Parathyroid adenoma (tissue), 2 donors: ENCODE measurements at regions not wholly inside any gene's neighbourhood (a gene's known extent, or its start where the extent isn't known, plus 50 kb on each side); places are given as distances from the start of the nearest gene placed in this dataset.

Source experiments
- H2AFZ ChIP-seq: fragments of 300-600 bp; sonication (generic); one replicate; pipeline ENCODE4 v1.7.0; 2017; ENCODE audit warnings: antibody characterized with exemption, mild to moderate bottlenecking
- H3K27ac ChIP-seq: fragments of 300-600 bp; sonication (generic); one replicate; pipeline ENCODE4 v1.7.0; 2017
- H3K27me3 ChIP-seq: fragments of 300-600 bp; sonication (generic); one replicate; pipeline ENCODE4 v1.7.0; 2017; ENCODE audit warnings: low read length; ENCODE audit not compliant: control insufficient read depth, insufficient read depth
- H3K36me3 ChIP-seq: fragments of 300-600 bp; sonication (generic); one replicate; pipeline ENCODE4 v1.7.0; 2017; ENCODE audit warnings: low read length; ENCODE audit not compliant: control insufficient read depth, insufficient read depth
- H3K4me1 ChIP-seq: fragments of 300-600 bp; sonication (generic); one replicate; pipeline ENCODE4 v1.7.0; 2017; ENCODE audit warnings: control low read depth
- H3K4me2 ChIP-seq: fragments of 300-600 bp; sonication (generic); one replicate; pipeline ENCODE4 v1.7.0; 2017; ENCODE audit warnings: low read length
- H3K4me3 ChIP-seq: fragments of 300-600 bp; sonication (generic); one replicate; pipeline ENCODE4 v1.7.0; 2017; ENCODE audit warnings: low read depth, low read length
- H3K79me2 ChIP-seq: fragments of 300-600 bp; sonication (generic); one replicate; pipeline ENCODE4 v1.7.0; 2017; ENCODE audit warnings: control low read depth
- H3K9ac ChIP-seq: fragments of 300-600 bp; sonication (generic); one replicate; pipeline ENCODE4 v1.7.0; 2017; ENCODE audit warnings: mild to moderate bottlenecking
- H3K9me3 ChIP-seq: fragments of 300-600 bp; sonication (generic); one replicate; pipeline ENCODE4 v1.7.0; 2017; ENCODE audit warnings: low read length; ENCODE audit not compliant: control insufficient read depth
- TF ChIP-seq, protein P1 (sequence below): fragments of 300-600 bp; sonication (generic); IDR thresholded peaks from one replicate; pipeline ENCODE4 v1.7.0; 2017; ENCODE audit warnings: antibody characterized with exemption, mild to moderate bottlenecking
- donor health status: primary hyperparathyroidism.

DNA sequence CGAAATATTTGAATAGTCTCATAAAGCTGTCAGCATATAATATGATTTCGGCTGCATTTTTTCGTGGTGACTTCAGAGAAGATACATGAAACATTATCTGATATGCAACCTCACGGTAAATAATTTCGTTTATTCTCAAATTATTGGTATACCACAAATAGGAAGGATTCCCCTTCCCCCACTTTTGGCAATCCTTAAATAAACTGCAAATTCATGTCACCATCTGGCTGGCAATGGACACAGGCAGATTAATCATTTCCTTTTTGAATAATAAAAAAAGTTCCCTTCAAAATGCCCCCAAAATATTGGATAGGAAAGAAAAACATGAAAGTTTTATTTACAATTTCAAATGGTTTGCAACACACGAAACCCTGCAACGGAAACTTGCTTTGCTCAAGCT, 234.5 kb upstream of the MEOX2 start:
- Histone ChIP-seq H3K9me3 (no peaks in the 10 kb centered on the region), H2AFZ (no peak overlapping the region), H3K4me2 (no peak overlapping the region), H3K79me2 (no peaks in the 10 kb centered on the region), H3K4me3 (no peak overlapping the region), H3K9ac (no peak overlapping the region), H3K36me3 (no peaks in the 10 kb centered on the region), H3K27me3 (no peaks in the 10 kb centered on the region), H3K27ac (no peak overlapping the region), H3K4me1 (no peaks in the 10 kb centered on the region)
- TF ChIP-seq, protein P1, sequence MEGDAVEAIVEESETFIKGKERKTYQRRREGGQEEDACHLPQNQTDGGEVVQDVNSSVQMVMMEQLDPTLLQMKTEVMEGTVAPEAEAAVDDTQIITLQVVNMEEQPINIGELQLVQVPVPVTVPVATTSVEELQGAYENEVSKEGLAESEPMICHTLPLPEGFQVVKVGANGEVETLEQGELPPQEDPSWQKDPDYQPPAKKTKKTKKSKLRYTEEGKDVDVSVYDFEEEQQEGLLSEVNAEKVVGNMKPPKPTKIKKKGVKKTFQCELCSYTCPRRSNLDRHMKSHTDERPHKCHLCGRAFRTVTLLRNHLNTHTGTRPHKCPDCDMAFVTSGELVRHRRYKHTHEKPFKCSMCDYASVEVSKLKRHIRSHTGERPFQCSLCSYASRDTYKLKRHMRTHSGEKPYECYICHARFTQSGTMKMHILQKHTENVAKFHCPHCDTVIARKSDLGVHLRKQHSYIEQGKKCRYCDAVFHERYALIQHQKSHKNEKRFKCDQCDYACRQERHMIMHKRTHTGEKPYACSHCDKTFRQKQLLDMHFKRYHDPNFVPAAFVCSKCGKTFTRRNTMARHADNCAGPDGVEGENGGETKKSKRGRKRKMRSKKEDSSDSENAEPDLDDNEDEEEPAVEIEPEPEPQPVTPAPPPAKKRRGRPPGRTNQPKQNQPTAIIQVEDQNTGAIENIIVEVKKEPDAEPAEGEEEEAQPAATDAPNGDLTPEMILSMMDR: no peak

DNA sequence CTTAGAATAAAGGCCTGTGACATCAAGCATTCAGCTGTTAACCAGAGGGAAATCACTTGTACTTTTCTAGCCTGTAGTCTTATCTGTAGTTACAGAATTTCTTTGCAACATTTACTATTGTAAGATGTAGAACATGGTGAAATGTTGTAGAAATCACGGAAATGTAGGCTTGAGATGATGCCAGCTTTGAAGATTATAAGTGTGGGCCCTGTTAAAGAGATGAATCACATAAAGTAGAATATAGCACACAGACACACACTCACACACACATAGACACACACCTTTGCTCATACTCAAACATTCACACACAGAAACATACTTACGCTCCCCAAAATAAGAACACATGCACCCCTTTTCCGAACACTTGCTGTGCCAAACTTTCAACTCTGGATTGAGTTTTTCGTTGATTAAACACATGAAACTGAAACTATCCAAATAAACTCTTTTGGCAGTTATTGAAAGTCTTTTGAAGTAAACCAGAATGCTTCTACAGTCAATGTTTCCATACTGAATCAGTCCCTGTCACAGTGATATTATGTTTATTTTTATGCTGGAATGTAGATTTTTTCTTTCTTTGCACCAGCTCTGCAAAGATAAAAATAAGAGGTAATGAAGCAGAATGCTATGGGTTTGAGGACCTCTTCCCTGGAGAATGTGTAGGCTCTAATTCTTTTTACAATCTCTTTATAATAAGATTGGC, 230.3 kb upstream of the MEOX2 start:
- TF ChIP-seq, protein P1: no peak
- Histone ChIP-seq H3K4me3 (no peak overlapping the region), H3K9me3 (no peaks in the 10 kb centered on the region), H2AFZ (no peak overlapping the region), H3K4me1 (no peaks in the 10 kb centered on the region), H3K36me3 (no peaks in the 10 kb centered on the region), H3K9ac (no peak overlapping the region), H3K79me2 (no peaks in the 10 kb centered on the region), H3K27ac (no peak overlapping the region), H3K4me2 (no peak overlapping the region), H3K27me3 (no peaks in the 10 kb centered on the region)

DNA sequence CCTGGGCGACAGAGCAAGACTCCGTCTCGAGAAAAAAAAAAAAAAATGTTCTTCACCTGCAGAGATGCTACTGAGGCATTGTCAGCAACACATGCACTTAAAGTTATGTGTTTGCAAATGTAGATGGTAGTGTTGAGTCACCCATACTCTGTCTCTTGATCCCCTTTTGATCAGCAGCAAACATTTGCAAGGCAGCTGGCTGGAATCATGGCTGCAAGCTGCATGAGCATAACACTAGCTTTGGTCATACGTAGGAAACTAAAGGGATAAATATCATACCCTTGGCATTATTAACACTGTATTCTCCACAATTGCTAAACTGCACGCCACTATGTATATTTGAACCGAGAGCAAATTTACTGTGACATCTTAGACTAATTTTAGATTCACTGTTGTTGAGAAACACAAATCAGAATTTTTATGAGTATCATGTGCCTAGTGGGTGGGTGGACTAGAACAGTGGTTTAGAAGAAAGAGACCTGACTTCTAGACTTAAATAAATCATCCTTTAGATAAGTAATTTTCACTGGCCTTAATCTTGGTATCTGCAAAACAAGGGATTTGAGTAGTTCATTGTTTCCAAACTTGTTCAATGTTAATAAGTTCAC, 229.3 kb upstream of the MEOX2 start:
- no peaks in the 10 kb centered on the region for H3K27me3 ChIP-seq
- H3K4me2 ChIP-seq: no peak overlapping the region
- H3K4me1 ChIP-seq: no peaks in the 10 kb centered on the region
- no peaks in the 10 kb centered on the region for H3K36me3 ChIP-seq
- H3K9me3 ChIP-seq: no peaks in the 10 kb centered on the region
- H3K9ac ChIP-seq: no peak overlapping the region
- no peak overlapping the region for H3K27ac ChIP-seq
- H3K4me3 ChIP-seq: no peak overlapping the region
- no peaks in the 10 kb centered on the region for H3K79me2 ChIP-seq
- H2AFZ ChIP-seq: no peak overlapping the region
- TF ChIP-seq, protein P1: no peak

DNA sequence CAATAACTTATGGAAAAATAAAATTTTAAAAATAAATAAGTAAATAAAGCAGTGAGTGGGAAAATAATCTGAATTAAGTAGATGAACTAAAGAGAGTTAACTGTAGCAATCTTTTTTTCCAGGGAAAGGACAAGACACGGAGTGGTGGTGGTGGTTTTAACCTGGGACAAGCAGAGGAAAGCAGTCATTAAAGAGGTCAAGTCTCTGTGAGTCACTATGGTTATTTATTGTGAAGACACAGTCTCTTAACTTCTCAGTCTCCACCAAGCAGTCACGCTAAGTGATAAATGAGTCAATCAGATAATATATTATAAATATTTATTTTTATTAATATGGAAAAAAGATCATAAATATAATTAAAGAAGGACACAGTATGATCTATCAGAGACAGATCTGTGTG, 228.1 kb upstream of the MEOX2 start:
- no peaks in the 10 kb centered on the region for H3K36me3 ChIP-seq
- H3K27me3 ChIP-seq: no peaks in the 10 kb centered on the region
- no peak overlapping the region for H2AFZ ChIP-seq
- no peak overlapping the region for H3K9ac ChIP-seq
- no peaks in the 10 kb centered on the region for H3K79me2 ChIP-seq
- H3K4me3 ChIP-seq: no peak overlapping the region
- TF ChIP-seq, protein P1: no peak
- no peak overlapping the region for H3K4me2 ChIP-seq
- no peaks in the 10 kb centered on the region for H3K9me3 ChIP-seq
- no peaks in the 10 kb centered on the region for H3K4me1 ChIP-seq
- no peak overlapping the region for H3K27ac ChIP-seq

DNA sequence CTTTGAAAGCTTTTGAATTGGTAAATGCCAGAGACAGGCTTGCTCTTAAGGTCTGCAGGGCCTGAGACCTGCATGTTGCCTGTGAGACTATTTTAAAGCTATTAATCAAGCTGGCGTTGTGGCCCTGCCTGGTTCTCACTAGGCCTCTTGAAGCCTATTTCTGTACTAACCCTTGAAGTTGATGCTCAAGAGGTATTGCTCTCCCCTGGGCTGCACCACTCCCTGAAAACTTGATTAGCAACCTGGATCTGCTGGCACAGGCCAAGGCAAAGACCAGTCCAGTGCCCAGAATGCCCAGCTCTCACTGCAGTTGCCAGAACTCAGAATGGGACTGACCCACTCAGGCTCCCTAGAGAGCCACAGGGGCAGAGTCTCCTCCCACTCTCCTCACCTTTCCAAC, 220.0 kb upstream of the MEOX2 start:
- Histone ChIP-seq H3K4me1 (no peaks in the 10 kb centered on the region), H3K4me2 (no peak overlapping the region), H3K9ac (no peak overlapping the region), H3K79me2 (no peaks in the 10 kb centered on the region), H3K27ac (no peak overlapping the region), H3K4me3 (no peak overlapping the region), H3K27me3 (no peaks in the 10 kb centered on the region), H2AFZ (no peak overlapping the region), H3K9me3 (no peaks in the 10 kb centered on the region), H3K36me3 (no peaks in the 10 kb centered on the region)
- TF ChIP-seq, protein P1: no peak
